ENCODE measurements at regions not wholly inside any gene's neighbourhood (a gene's known extent, or its start where the extent isn't known, plus 50 kb on each side); places are given as distances from the start of the nearest gene placed in this dataset.

DNA sequence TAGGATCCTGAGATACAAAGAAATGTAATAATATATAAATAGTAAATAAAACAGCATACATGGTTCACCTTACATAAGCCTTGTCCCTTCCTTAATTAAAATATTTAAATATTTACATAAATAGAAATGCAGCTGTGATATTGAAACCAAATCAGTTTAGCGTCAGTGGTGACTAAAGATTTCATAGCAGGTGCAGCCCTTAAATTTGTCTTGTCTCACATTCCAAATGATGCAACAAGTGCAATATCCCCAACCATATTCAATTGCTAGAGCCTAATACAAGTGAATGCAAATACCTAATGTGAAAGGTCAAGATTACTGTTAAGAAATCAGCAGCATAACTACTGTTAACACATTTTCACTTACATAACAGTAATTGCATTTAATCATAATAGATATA is 539.5 kb downstream of the NYAP2 start:
- no peak for DNase-seq (ENCODE audit: extremely low read depth in 1 of 11, low read depth in 9 of 11, low spot score in 4 of 11)

DNA sequence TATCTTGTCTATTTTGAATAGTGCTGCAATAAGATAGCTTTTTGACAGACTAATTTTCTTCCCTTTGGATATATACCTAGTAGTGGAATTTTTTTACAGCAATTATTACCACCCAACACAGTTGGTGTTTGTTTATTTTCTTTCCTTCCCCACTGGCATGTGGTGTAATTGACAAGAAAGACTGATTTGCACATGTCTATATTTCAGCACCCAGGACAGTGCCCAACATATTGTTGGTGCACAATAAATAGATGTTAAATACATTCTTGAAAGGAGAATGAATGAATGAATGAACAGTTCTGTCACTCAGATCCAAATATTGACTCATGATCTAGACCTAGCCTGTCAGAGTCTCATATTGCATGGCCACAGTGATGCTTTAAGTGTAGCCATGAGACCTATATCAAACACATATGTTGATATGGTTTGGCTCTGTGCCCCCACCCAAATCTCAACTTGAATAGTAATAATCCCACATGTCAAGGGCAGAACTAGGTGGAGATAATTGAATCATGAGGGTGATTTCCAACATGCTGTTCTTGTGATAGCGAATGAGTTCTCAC is 538.2 kb downstream of the NYAP2 start:
- no peak for DNase-seq (ENCODE audit: extremely low read depth in 1 of 11, low read depth in 9 of 11, low spot score in 4 of 11)

DNA sequence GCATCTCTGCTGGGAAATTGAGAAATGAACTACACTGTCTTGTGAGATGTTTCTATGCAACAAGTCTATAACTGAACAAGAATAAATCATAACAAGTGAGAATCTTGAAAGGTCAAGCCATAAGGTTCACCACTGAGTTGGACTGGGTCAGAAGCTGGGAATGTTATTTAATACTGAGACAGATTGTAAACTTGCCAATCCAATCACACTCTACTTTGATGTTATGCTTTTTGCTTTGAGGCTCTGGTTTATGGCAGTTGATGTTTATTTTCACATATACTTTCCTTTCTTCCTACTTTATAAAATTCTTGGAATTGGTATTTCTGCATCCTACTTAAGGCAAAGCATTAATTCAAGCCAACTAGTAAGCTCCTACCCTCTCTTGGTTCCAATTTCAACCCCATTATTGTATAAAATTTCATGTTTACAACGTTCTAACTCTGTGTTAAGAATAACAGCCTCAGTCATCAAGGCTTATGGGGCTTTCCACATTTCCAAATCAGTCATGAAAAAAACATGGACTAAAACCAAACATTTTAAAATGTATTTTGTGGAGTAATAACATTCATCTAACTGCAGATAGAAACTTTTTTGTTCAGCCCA is 533.4 kb downstream of the NYAP2 start:
- DNase-seq (ENCODE audit: extremely low read depth in 1 of 11, low read depth in 9 of 11, low spot score in 4 of 11), result no peak

DNA sequence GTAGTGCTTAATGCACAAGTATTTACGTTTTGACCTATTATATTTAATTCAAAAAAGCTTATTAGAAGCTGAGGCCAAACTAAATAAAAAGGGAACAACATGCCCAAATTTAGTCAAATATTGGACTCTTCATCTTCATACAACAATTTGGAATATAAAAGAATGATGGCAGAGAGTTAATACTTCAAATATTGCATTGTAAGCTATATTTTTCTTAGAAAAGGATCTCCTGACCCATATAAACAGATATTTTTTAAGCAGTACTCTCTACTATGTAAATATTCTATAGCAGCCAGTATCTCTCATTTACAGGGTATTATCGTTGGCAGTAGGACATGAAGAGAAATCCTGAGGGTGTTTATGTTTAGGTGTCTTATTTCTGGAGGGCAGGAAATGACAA is 531.2 kb downstream of the NYAP2 start:
- DNase-seq (ENCODE audit: extremely low read depth in 1 of 11, low read depth in 9 of 11, low spot score in 4 of 11), result no peak

DNA sequence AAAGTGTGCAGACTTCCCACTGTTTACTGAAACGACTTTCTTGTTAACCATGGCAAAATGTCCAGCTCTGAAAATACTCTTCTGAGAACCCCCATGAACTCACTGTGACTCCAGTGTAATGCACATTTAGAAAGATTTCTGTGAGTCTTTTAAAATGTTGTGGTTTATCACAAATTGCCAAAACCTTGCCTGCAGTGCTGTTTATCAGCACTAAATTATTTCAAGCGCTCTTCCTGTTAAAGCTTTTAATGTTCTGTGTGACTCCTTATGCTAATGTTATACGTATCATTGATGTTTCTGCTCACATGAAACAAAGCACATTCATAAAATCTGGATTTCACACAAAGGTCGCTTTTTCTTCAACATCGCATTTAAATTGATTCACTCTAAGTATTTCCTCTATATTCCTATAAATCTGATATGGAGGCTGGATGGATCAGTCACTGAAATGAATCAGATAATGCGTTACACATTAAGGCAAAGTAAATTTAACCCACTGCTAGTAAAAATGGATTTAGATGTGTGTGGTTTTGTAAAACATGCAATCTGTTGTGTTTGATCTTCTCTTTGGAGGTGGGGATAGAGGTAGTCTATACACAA is 521.2 kb downstream of the NYAP2 start:
- peak in 4 of 11 donors; percentile 9 to 31 (median 22) for DNase-seq (ENCODE audit: extremely low read depth in 1 of 11, low read depth in 9 of 11, low spot score in 4 of 11)

DNA sequence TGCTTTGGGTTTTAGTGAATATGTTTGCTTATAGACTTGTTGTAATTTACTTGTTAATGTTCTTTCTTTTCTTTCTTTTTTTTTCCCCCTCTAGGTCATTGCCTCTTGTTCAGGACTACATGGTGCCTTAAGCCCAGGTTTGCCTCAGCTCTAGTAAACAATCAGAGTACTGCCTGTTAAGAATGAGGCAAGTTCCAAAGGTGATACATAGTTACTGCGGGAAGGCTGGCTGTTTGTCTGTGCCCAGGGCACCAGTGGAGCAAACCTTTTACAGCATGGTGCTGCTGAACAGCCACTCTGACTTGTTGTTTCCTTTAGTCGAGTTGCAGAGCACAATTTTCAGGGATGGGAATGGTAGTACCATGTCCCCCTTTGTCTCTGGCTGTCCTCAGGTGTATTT is 517.2 kb downstream of the NYAP2 start:
- DNase-seq (ENCODE audit: extremely low read depth in 1 of 11, low read depth in 9 of 11, low spot score in 4 of 11), result no peak

DNA sequence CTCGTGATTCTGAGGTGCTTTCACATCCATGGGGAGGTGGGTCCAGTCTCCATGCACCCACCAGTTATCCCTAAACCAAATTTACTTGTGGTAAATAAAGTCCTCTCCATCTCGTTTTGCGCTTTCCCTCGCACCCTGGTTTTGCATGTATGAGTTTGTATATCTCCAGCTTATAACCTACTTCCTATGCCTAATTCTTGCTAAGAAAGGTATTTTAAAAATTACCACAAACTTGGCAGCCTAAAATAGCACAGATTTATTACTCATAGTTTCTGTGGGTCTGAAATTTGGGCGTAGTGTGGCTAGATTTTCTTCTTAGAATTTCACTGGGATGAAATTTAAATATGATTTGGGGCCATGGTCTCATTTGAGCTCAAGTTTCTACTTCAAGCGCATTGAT is 511.5 kb downstream of the NYAP2 start:
- no peak for DNase-seq (ENCODE audit: extremely low read depth in 1 of 11, low read depth in 9 of 11, low spot score in 4 of 11)

DNA sequence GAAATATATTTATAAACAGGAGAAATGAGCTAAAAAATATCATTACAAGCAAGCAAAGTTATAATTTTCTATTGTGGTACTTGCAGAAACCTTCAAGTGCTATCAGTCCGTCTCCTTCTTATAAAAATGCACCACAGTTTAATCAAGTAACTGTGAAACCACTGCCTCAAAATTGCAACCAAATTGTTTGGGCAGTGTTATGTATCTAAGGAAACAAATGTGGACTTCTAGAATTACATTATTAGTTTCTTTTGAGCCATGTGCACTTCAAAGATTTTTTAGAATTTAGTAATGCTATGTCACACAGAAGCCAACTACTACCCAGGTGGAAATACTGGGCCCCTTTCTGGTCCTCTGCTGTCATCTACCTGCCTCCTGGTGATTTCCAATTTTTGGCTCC is 495.6 kb downstream of the NYAP2 start:
- DNase-seq (ENCODE audit: extremely low read depth in 1 of 11, low read depth in 9 of 11, low spot score in 4 of 11), result no peak

DNA sequence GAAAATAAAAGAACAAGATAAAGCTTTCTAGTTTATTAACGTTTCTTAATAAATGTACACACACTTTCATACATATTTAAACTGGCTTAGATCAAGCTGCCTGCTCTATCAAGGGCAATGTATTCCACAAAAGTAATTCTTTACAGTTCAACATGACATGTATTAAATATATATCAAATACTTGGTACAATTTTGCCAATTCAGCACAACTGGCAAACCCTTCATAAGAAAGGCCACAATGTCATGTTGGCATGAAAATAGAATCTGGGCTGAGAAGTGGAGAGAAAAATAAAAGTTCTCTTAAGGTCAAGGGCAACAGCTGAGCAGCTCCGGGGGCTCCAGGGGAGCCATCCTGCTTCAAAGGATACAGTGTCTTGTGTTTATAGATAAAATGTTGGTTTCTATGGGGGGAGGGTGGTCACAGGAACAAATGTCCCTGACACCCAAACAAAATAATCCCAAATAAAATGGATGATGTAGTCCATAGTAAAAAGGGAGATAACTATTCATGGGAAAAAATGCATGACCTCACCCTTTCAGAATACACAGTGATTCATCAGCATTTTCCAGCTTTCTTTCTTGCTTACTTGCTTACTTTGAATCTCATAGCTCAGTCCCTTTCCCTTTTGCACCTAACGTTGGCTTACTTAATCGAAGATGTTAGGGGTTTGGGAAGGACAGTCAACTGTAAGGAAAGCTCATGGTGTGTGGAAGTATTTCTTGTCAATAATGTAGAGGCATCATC is 494.9 kb downstream of the NYAP2 start:
- DNase-seq (ENCODE audit: extremely low read depth in 1 of 11, low read depth in 9 of 11, low spot score in 4 of 11), result no peak

DNA sequence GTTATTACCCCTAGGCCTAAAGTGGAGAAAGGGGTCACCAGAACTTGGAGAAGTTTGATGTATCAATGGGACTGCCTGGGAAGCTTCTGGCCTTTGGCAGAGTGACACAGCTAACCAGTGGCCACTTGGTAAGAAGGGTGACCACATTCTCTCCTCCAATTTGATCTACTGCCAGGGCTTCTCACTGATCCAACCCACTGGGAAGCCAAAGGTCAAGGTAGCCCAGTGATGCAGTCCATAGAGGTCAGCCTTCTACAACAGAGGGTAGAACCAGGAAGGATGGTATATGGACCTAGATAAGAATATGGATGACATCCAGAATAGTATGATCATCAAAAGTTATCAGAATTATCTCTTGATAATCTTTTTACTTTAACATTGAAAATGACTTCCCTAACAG is 493.6 kb downstream of the NYAP2 start:
- no peak for DNase-seq (ENCODE audit: extremely low read depth in 1 of 11, low read depth in 9 of 11, low spot score in 4 of 11)

DNA sequence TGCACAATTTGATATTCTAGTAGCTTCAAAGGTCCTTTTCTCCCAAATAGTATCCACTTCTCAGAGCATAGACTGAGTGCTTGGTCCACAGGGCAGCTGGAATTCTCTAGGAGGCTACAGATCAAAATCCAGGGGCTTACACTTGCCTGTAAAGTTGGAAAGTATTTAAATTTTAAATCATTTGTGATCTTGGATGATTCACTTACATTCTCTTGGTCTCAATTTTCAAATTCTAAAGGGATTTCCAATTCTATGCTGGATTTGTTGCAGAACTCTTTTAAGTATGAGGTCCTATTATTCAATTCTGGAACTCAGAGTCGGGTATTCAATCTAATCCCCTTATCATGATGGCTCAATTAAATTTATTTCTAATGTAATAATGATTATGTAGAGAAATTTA is 492.3 kb downstream of the NYAP2 start:
- DNase-seq (ENCODE audit: extremely low read depth in 1 of 11, low read depth in 9 of 11, low spot score in 4 of 11), result no peak

DNA sequence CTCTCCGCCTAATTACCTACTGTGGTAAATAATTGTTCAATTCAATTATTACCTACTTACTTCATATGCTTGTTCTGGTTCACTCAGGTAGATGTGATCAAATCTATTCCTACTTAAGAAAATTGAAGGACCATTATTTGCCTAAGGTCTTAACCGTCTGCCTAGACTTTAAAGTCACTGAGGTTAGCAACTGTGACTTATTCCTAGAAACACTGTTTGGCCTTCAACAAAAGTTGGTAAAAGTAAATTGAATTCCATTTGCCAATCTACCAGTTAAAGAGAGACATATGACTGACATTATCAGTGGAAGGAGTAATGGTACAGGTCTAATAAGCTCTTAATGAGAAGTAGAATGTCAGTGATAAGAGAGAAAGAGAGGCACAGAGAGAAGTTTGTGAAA is 491.5 kb downstream of the NYAP2 start:
- DNase-seq (ENCODE audit: extremely low read depth in 1 of 11, low read depth in 9 of 11, low spot score in 4 of 11), result no peak

DNA sequence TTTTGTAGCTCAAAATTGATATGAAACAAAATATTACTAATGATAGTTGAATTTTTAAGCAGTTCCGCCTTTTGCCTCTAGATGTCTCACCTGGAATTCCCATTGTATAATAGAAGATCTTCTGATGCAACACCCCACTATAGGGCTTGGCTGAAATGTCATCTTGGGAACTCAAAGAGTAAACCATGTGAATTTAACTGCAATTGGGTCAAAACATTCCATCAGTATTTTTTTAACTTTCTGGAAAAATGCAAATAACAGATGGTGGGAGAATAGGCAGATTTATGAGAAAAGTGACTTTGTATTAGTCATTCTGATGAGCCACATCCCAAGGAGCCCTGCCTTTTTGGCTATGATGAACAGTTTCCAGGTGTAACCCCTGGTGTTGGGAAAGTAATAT is 489.9 kb downstream of the NYAP2 start:
- peak in 8 of 11 donors; percentile 6 to 25 (median 18) for DNase-seq (ENCODE audit: extremely low read depth in 1 of 11, low read depth in 9 of 11, low spot score in 4 of 11)

DNA sequence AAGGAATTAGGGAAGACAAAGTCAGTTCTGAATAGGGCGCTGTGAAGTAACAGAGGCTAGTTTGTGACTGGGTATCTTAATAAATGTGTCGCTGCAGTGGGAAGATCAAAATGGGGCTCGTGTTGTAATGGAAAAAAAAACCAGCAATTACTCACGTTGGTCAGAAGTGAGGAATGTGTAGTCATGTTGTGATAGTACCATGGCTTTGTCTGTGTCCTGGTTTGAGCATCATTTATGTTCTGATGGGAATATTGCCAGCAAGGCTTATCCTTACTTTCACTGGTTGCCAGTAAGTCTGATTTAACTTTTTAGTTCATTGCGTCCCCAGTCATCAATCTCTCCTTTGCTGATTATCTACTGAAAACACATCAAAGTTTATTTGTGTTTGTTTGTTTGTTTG is 467.6 kb downstream of the NYAP2 start:
- no peak for DNase-seq (ENCODE audit: extremely low read depth in 1 of 11, low read depth in 9 of 11, low spot score in 4 of 11)

DNA sequence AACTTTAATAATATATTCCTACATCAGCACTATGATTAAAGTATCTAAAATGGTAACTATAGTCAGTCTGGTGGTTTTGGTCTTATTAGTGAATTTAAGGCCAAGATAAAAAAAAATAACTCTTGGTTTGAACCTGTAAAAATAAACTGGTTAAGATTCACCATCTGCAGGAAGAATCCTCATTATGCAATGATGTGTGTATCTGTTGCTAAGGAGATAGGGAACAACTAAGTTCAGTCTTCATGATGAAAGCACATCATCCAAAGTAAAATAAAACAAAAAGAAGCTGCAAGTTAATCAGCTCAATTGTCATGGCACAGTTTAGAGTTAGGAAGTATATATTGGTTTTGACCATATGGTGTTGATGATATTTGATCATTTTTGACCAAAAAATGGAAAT is 466.0 kb downstream of the NYAP2 start:
- no peak for DNase-seq (ENCODE audit: extremely low read depth in 1 of 11, low read depth in 9 of 11, low spot score in 4 of 11)

DNA sequence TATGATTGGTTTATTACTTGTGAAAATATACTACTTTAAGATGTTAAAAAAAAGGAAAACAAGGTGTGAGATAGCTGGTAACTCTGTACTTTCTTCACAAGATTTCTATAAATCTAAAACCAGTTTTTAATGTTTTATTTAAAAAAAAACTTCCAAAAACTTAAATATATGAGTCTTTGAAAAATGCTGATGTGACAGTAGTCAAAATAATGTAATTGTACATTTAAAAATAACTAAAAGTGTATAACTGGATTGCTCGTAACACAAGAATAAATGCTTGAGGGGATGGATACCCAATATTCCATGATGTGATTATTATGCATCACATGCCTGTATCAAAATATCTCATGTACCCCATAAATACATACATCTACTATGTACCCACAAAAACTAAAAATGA is 464.9 kb downstream of the NYAP2 start:
- DNase-seq (ENCODE audit: extremely low read depth in 1 of 11, low read depth in 9 of 11, low spot score in 4 of 11), result no peak

DNA sequence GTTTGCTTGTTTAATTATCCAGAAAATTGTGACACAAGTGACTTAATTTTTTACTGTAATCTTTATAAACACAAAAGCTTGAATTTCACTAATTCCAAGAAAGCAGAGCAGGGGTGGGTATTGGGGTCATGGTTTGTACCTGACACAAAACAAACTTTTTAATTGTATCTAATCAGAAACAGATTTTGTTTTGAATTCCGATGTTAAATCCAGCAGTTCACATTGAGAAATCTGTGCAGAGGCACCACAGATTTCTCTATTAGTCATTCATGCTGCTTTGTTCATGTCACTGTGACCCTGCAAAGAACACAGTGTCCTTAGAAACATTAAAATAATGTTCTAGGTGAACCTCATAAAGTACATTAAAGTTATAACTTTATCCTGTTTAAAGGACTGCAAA is 443.4 kb downstream of the NYAP2 start:
- no peak for DNase-seq (ENCODE audit: extremely low read depth in 1 of 11, low read depth in 9 of 11, low spot score in 4 of 11)

DNA sequence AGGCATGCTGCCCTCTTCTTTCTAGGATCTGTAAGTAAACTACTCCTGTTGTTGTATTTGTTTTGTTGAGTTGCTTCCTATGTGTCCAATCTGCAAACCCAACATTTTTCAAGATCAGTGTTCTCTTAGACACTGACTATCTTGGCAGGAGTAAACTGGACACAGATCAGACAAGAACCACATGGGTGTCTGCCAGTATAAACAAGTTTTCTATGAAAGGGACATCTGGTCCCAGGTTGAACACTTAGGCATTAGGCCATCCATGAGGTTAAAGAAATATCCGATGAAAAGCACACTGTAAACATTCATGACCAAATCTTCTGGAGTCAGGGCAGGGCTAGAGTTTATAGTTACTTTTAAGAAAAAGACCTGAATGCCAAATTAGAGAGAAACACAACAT is 441.8 kb downstream of the NYAP2 start:
- no peak for DNase-seq (ENCODE audit: extremely low read depth in 1 of 11, low read depth in 9 of 11, low spot score in 4 of 11)

DNA sequence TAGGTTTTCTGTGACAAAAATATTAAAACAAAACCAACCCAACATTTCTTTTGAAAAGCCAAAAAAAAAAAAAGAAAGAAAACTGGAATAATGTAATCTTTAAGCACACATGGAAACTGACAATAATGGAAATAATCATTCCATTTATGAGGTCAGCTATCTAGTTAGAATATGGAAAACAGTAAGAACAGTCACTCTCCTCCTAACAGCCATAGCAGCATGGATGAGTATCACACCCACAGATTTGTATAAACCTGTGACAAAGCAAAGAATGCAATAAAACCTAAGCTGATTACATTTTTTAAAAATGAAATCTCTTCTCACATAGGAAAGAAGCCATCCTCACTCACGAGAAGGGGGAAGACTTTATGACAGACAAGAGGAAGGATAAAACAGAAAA is 437.8 kb downstream of the NYAP2 start:
- no peak for DNase-seq (ENCODE audit: extremely low read depth in 1 of 11, low read depth in 9 of 11, low spot score in 4 of 11)

DNA sequence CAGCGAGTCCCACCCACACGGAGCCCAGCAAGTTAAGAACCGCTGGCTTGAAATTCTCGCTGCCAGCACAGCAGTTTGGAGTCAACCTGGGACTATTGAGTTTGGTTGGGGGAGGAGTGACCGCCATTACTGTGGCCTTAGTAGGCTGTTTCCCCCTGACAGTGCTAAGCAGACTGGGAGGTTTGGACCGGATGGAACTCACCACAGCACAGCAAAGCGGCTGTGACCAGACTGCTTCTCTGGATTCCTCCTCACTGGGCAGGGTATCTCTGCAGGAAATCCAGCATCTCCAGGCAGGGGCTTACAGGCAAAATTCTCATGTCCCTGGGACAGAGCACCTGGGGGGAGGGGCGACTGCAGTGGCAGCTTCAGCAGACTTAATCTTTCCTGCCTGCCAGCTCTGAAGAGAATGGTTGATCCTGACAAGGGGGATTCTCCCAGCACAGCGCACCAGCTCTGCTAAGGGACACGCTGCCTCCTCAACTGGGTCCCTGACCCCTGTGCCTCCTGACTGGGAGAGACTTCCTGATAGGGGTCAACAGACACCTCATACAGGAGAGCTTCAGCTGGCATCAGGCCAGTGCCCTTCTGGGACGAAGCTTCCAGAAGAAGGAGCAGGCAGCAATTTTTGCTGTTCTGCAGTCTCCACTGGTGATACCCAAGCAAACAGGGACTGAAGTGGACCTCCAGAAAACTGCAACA is 425.4 kb downstream of the NYAP2 start:
- DNase-seq (ENCODE audit: extremely low read depth in 1 of 11, low read depth in 9 of 11, low spot score in 4 of 11), result no peak
